ENCODE measurements at regions not wholly inside any gene's neighbourhood (a gene's known extent, or its start where the extent isn't known, plus 50 kb on each side); places are given as distances from the start of the nearest gene placed in this dataset.

GRCh38 chr5:109246841-109247592, 162.8 kb downstream of the PJA2 start:
- no peaks in the 10 kb centered on the region for H3K36me3 ChIP-seq (ENCODE audit: insufficient read depth, low read length, poor library complexity, severe bottlenecking)
- TF ChIP-seq CTCF (conservative IDR thresholded peaks at IDR 0.05; ENCODE audit: low read depth, low read length) (no peak), EZH2 (IDR thresholded peaks at IDR 0.05; ENCODE audit: borderline replicate concordance, low read depth, low read length, poor library complexity, severe bottlenecking) (no peak)
- no TSS peak for BruUV-seq (replicated peaks)
- CTCF ChIA-PET = no interaction called here
- peaks cover 14% of the 10 kb centered on the region for H3K9me3 ChIP-seq (ENCODE audit: low read depth, low read length, poor library complexity, severe bottlenecking)
- no peak overlapping the region for H3K4me3 ChIP-seq (ENCODE audit: low read depth, low read length, poor library complexity, severe bottlenecking)
- POLR2A ChIA-PET (ENCODE audit: low non-redundant PET) = no interaction called here
- H3K27me3 ChIP-seq (replicated peaks; ENCODE audit: insufficient read depth, low read depth, low read length, poor library complexity) = no peaks in the 10 kb centered on the region
- H3K27ac ChIP-seq (ENCODE audit: low read depth, low read length, poor library complexity, severe bottlenecking) = no peak overlapping the region
- no peaks in the 10 kb centered on the region for H3K4me1 ChIP-seq (ENCODE audit: insufficient read depth, low read length, poor library complexity, severe bottlenecking)
- intact Hi-C loops (cut with micrococcal nuclease; ENCODE audit: unreplicated experiment) = no loop called here
- DNase-seq (ENCODE audit: low spot score) = no peak

All from A673 (cell line).